ENCODE measurements at regions not wholly inside any gene's neighbourhood (a gene's known extent, or its start where the extent isn't known, plus 50 kb on each side); places are given as distances from the start of the nearest gene placed in this dataset.
"Not testable (repeated sequence)": the region's sequence is repeated elsewhere in the genome, so short reads cannot be mapped to it uniquely, and the experiment has no call there.

DNA sequence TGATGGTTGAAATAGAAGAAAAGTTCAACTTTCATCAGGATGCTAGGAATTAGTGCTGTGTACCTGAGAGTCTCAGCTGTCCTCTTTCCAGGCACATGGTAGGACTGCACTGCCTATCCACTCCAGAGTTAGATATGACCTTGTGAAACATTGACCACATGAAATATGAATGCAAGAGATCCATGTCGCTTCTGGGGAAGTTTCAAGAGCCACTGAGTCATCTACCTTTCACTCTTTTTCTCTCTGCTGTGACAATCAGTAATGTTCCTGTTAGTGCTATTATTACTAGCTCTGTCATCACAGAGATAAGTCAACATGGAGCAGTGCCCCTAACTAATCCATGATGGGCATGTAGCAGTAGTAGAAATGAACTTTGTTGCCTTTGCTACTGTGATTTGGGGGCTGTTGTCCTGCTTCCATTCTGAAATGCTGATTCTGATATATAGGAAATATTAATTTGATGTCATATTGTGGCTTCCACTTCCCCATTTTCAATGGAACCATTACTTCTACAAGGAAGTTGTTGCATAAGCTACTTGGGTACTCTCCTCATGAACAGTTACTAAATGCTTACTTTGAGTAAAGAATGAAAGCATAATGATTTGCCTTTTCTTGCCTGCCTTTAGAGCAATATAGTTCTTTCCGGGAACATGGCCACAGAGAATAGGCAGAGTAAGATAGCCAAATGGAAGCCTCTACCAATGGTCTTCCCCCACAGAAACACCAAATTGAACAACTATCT lies 192.8 kb upstream of the ZNF521 start:
- DNase-seq, result no peak

DNA sequence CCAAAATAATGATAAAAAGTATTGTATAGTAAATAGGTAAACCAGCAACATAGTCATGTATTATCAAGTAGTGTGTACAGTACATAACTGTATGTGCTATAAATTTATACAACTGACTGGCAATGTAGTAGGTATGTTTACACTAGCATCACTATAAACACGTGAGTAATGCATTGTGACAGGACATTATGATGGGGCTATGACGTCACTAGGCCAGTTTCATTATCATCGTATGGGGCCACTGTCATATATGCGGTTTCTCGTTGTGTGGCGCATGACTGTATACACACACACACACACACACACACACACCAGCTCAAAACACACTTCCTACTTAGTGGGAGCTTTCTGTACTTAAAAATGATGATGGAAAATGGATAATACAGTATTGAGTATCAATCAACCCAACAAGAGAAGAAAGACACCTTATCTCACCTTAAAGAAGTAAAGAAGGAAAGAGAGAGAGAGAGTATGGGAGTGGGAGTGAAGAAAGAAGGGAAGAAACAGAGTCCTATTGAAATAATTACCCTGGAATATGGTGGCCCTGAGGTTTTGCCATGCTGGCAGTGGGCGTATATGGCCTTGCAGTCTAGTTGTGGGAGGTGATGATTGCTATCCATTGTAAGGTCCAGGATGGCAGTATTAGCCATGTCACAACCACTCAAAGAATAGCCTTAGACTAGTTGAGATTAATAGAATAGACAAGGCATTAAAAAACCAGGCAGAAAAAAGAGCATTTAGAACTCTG lies 186.4 kb upstream of the ZNF521 start:
- no peak for DNase-seq

DNA sequence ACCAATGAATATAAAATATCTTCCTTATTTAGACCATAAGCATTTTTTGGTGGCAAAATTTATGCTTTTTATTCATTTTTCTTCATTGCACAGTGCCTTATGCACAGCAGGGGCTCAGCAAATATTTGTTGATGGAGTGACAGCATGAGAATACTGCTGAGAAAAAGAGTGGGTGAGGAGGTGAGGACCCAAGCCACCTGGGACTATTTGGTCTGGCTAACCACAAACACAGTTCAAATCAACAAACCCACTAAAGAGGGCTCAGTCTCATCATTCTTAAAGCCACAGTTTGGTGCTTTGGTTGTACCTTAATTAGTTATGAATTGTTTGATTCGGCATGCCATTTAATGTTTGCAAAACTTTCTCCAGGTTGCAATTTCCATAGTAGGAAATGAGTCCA lies 183.5 kb upstream of the ZNF521 start:
- DNase-seq, result no peak

DNA sequence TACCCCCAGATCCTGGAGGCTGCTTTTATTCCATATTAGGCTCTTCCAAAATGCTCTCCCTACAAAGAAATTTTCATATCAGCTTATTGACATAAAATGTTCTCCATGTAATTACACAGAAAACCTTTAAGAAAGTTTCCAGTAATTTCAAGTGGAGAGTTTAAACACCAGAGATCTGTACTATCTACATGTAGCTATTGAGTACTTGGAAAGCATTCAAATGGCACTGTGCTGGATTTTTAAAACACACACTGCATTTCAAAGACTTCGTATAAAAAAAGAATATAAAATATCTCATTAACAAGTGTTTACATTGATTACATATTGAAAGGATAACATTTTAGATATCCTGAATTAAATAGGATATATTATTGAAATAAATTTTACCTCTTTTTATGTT lies 182.4 kb upstream of the ZNF521 start:
- no peak for DNase-seq

DNA sequence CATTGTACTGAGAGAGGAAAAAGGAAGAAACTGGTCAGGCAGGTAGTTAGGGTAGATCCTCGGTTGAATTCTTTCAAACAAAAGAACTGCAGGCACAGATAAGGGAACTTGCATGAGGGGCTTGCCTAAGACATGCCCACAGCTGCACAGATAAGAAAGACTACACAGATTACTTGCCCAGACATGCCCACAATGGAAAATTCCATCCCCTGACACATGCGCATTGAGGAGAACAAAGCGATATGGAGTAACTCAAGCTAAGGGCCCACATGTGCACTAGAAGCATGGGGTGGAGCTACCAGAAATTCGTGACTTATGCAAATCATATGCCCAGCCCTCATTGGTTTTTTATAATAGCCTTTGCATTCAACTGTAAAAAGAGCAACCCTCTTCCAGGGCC lies 181.3 kb upstream of the ZNF521 start:
- no peak for DNase-seq

DNA sequence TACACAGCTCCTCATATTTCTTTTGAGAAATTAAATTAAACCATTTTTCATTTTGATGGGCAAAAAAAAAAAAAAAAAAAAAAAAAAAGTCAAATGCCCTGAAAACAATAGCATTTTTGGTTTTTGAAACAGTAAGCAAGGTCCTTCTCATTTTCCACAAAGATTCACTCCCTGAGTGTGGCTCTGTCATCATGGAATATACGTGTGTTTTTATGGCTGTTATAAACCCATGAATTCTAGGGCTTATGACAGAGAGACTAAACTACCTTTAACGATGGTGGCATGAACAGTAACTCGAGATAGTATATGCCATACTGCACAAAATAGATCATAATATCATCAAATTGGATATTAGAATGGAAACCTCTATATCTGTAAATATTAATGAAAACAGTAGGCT lies 179.2 kb upstream of the ZNF521 start:
- no peak for DNase-seq

DNA sequence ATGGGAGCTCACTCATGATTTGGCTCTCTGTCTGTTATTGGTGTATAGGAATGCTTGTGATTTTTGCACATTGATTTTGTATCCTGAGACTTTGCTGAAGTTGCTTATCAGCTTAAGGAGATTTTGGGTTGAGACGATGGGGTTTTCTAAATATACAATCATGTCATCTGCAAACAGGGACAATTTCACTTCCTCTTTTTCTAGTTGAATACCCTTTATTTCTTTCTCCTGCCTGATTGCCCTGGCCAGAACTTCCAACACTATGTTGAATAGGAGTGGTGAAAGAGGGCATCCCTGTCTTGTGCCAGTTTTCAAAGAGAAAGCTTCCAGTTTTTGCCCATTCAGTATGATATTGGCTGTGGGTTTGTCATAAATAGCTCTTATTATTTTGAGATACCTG lies 173.8 kb upstream of the ZNF521 start:
- not testable (repeated sequence) for DNase-seq

DNA sequence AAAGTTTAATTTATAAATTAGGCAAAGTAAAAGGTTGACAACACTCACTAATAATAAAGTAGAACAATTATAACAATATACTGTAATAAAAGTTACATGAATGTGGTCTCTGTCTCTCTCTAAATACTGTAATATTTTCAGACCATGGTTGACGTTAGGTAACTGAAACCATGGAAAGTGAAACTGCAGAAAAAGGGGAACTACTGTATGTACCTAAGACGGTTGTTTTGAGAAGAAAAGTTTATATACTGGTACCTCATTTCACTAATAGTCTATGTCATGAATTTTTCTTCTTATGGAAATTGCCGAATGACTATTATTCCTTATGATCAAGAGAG lies 166.7 kb upstream of the ZNF521 start:
- DNase-seq, result no peak

DNA sequence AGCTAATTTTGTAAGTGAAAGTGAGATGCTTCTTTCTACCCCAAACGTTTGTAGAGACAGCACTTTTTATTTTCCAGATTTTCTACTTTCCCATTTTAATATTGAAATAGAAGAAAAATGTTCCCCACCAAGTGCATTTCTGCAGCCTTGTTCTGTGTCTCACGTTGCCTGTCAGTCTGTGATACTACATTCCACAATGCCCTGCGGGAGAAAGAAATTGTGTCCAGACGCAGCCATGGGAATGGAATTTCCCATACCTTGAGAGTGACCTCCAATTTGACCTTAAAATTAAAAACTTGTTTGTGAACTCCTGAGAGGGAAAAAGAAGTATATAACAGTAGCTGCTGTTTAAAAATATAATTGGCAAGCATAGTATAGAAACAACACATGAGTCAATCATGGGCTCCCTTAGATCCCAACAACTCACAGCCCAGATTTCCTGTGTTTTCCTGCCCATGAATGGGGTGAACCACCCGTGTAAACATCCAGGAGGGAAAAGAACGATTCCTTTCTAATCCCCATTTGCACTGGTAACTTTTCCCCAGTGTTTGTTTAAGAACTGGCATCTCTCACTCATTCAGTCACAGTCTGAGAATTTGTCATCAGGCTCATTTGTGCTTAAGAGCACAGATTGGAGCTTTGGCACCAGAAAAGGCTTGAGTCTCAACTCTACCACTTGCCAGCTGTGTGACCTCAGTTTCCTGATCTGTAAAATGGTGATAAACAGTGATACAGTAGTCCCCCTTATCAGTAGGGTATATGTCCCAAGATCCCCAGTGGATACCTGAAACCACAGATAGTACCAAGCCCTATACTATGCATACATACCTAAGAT lies 166.1 kb upstream of the ZNF521 start:
- no peak for DNase-seq

DNA sequence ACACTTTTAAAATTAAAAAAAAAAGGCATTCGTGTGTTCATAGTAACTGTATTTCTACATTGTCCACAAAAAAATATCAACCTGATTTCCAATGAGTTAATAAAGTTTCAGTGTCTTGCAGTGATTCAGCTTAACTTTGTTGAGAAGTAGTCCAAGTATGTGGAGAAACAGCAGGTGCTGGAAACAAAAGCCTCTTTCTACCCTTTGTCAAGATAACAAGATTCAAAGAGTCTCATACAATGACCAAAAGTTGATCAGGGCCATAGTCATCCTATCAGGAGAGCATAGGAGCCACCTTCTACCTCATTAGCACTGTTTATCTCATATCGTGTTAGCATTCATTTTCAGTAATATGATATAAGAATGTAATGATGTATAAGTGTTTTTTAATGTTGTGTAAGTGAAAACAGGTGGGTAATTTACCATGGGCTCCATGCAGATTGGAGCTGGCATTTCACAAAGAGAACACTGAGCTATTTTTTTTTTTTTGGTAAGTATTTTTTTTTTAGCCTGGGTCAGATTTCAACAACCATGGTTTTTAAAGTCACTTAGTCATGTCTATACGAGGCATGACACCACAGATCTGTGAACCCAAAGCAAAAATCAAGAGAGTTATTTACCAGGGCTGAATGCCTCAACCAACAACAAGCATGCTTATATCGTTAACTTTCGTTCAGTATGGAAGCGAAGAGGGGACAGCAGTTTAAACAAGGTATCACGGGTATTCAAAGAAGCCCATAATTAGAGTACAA lies 165.0 kb upstream of the ZNF521 start:
- no peak for DNase-seq

DNA sequence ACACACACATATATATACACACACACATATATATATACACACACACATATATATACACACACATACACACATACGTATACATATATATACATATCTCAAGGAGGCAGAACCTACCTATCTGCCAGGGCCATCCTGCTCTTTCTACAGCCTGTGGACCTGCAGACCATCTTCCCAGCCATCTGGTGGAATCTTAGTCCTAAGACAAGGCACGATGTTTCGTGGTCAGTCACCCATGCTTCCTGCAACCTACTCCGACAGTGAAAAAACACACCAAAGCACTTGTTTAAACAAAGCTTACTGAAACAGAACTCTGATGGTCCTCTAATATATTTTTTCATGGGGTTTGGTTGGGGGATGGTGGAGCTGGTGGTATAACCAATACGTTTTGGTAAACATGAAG lies 164.2 kb upstream of the ZNF521 start:
- no peak for DNase-seq

DNA sequence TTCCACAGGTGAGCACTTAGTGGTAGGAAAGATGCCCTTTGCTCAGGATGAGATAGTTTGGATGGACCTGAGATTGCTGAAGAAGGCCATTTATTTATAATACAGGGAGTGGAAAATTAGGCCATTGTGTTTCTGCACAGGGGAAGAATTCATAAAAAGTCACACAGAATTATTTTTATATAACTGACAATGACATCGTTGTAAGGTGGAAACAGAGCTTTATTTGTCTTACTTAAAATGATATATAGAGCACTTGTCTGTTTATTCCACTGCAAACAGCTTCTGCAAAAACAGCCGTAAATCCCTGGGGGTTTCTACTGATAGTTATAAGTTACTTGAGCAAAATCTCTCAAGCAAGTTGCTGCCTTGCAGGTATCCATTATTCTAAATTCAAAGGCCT lies 158.1 kb upstream of the ZNF521 start:
- DNase-seq, result no peak

DNA sequence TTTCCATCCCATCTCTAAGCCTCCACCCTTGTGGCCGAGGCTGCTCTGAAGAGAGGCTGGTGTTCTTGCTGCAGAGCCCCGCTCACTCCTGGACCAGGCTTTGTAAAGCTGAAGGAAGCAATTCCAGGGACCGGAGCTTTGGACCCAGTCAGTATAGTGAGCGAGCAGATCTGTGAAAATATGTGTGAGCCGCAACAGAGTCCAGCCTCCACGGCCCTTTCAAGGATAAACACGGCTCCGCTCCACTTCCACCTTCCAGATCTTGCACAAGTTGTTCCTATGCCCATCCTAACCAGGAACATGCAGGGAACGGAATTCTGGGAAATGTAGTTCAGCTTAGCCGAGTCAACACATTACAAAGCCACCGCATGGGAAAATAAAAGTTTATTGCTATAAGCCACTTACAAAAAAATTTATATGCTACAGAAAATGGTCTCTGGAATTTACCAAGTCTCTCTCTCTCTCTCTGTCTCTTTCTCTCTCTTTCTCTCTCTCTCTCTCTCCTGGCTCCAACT lies 151.7 kb upstream of the ZNF521 start:
- DNase-seq, result no peak

DNA sequence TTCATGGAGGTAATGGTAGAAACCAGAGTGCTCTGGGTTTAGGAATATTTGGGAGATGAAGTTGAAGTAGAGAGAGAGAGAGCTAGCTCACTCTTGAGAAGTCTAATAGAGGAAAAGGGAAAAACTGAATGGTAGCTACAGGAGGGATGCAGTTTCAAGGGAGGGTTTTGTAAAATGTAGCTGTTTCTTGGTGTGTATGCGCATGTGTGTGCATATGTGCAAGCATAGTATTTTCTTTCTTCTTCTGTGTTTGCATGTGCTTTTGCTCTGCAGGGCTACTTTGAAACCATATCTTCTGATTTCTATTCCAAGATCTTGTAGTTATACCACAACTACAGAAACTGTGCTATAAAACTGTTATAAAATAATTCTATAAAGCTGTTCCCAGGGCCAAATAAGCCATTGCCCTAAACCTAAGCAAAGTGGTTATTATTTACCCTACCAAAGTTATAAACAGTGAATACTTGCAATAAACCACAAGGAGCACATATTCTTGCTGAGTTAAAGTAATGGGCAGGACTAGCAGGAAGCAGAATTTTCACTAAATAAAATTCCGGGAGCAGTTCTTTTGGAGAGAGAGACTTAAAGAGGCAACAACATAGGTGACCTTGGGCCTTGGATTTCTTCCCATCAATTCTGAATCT lies 145.3 kb upstream of the ZNF521 start:
- DNase-seq, result no peak

DNA sequence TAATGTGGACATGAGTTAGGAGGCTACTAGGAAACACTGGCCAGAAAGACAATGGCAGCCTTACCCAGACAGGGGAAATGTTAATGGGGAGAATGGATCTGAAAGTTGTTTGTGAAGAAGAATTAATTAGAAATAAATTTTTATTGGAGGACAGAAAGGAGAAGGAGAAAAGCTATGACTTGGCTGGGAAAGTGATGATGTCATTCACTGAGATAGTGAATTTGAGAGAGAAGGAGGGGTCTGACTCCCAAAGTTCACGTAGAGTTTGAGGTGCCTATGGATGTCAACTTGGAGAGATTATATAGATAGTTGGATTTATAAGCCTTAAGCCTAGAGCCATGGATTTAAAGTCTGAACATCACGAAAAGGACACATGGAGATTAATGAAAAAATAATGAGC lies 144.6 kb upstream of the ZNF521 start:
- no peak for DNase-seq

DNA sequence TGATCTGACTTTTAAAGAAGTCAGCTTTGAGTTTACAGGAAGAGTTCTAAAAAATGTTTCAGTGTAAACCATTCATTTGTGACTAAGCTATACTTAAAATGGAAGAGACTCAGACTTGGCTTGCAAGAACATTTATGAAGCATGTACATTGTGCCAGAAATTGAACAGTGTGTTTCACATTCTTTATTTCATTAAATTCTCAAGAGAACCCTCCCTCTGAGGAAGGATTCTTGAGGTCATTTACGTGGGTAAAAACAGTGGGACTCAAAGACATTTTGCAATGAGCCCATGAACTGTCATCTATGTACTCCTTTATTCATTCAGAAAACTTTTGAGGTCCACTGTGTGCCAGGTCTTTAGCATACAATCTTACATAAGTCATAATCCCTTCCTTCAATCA lies 143.6 kb upstream of the ZNF521 start:
- no peak for DNase-seq

DNA sequence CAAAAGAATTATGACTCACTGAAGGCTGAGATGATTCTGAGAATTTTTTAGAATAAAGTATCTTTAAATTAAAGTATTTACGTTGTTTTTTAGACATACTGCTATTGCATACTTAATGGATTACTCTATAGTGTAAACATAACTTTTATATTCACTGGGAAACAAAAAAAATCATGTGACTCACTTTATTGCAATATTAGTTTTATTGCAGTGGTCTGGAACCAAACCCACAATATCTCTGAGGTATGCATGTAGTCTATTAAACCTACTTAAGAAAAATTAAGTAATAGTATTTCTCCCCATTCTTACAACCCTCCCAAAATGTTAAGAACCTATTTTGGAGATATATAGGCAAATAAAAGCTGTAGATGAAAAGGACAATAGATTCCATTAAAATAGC lies 142.9 kb upstream of the ZNF521 start:
- DNase-seq, result no peak

DNA sequence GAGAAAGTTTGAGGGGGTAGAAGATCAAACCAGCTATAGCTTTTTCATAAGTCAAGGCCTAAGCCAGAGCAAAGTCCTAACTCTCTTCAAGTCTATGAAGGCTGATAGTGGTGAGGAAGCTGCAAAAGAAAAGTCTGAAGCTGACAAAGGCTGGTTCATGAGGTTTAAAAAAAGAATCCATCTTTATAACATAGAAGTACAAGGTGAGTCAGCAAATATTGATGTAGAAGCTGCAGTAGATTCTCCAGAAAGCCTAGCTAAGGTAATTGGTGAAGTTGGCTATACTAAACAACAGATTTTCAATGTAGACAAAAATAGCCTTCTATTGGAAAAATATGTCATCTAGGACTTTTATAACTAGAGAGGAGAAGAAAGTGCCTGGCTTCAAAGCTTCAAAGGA lies 141.4 kb upstream of the ZNF521 start:
- no peak for DNase-seq

DNA sequence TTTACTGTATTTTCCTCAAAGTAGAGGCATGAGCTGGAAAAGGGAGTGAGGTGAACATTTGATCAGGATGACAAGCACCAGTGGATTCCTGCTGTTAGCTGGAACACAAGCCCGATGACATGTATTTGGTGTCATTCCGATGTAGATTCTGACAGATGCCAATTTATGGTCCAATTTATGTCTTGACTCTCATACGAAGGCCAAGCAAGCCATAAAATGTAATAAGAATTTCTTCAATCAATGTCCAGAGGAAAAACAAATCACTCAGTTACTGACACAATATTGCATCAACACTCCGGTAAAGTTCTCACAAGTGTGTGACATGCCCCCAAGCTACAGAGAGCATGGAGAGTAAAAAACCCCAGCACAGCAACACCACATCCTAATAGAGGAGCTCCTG lies 138.3 kb upstream of the ZNF521 start:
- no peak for DNase-seq

DNA sequence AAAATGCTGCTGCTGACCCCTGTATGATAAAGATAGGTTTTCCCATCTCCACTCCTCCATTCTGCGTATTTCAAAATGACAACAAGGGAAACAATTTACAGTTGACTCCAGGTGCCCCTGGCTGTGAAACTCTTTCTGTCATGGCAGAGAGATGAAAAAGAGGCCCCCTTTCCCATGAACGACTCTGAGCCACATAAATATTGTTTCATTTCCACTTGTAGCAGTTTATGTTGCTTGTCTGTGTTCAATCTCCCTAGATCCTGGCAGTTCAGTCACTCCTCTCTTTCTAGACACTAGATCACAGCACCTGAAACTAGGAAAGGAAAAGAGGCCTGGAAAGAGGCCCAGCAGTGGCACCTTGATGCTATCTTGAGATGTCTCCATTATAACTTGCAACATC lies 121.0 kb upstream of the ZNF521 start:
- no peak for DNase-seq

DNA sequence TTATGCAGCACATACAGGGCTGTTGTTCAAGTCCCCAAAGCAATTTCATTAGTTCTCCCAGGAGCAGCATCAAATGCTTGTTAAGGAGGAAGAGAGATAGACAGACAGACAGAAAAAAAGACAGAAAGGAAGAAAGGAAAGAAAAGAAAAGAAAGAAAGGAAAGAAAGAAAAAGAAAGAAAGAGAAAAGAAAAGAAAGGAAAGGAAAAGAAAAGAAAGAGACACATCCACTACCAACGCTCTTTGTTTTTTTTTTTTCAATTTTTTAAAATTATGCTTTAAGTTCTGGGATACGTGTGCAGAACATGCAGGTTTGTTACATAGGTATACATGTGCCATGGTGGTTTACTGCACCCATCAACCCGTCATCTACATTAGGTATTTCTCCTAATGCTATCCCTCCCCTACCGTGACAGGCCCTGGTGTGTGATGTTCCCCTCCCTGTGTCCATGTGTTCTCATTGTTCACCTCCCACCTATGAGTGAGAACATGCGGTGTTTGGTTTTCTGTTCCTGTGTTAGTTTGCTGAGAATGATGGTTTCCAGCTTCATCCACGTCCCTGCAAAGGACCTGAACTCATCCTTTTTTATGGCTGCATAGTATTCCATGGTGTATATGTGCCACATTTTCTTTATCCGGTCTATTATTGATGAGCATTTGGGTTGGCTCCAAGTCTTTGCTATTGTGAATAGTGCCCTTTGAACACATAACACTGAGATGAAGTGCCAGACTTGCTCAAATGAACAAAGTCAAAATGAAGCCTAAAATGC lies 119.0 kb upstream of the ZNF521 start:
- DNase-seq, result not testable (repeated sequence)

DNA sequence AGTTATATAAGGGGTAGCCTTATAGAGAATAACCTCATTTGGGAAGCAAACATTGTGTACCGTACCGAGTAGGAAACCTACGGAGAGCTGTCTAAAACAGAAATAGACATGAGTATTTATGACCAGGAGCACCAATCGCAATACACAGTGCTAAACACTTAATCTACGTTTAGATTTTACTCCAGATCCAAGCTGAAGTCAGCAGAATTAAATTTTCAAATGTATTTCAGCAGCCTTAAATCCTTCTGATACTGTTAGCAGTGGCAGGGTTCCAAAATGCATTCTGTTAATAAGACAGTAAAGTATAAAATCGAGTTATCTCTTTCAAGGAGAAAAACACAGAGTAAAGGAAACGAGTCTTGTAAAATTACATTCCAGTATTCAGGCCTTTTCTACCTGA lies 118.1 kb upstream of the ZNF521 start:
- DNase-seq, result no peak
